Muscle of back (tissue), 3 donors: ENCODE measurements at regions not wholly inside any gene's neighbourhood (a gene's known extent, or its start where the extent isn't known, plus 50 kb on each side); places are given as distances from the start of the nearest gene placed in this dataset.

Source experiments
- DNase-seq, 3 donors: peaks; one replicate each; pipeline versions ENCODE4 v3.0.0 to v3.0.0-alpha.2; 2013

- no peak for DNase-seq
Measured at GRCh38 chr20:10724449-10725173, 50.8 kb upstream of the JAG1 start.

DNA sequence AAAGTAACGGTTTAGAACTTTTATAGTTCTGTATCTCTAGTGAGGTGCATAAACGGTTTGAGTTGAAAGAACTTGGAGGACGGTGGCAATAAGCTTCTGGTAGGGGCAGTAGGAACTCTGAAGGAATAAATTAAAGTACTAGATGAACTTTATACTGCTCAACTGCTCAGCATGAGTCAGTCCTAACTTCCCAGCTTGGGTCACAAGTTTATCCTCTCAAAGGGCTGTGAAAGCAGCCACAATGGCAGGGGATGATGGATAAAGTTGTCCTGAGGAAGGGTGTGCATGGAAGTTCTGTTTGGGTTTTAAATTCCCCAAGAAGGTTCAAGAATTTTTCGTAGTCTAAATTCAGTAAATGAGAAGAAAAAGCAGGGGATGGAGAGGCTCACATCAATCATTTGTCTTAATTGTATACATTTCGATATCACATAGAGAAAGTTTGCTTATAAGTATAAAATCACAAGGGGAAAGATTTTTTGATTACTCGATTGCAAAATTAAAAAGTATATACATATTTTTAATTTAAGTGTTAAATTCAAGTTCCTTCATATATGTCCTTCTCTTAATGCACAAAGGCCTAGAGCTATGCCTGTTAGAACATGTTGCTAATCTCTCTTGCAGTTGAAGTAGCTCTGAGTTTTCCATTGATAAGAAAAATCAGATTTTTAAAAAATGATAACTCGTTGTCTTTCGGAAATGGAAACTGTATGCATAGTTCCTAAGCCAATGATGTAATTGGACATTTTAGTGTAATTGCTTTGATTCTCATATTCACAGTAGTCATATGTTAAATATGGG lies 55.3 kb upstream of the JAG1 start:
- DNase-seq = no peak

DNA sequence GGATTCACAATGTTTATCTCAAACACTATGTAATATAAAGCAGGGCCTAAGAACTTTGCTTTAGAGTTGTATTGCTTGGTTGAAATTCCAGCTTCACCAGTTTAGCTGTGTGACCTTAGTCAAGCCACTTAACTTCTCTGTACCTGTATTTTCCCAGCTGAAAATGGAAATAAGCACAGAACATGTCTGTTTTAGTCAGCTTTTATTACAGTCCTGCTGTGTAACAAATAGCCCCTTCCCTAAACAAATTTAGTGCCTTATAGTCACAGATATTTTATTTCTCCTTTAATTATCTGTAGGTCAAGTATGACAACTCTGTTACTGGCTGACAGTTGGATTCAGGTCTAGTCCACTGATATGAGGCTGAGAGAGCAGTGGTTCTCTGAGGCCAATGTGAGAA lies 56.0 kb upstream of the JAG1 start:
- DNase-seq = no peak

DNA sequence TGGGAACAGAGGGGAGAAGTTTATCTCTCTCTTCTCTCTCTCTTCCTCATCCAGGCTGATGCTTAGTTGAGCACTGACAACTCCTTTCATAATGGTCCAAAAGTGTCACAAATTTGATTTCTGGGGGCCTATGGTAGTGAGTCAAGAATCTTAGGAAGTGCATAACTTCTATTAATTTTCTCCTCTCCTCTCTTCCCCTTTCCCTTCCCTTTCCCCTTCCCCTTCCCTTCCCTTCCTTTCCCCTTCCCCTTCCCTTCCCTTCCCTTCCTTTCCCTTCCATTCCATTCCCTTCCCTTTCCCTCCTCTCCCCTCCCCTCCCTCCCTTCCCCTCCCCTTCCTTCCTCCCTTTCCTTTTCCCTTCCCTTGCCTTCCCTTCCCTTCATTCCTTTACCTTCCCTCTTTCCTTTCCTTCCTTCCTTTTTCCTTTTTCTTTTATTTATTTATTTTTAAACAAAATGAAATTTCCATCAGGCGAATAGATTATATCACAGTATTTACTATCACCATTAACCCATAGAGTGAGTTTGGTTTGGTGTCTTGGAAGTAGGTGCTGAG lies 56.9 kb upstream of the JAG1 start:
- no peak for DNase-seq

GRCh38 chr20:10731190-10731965 lies 57.6 kb upstream of the JAG1 start:
- no peak for DNase-seq

- no peak for DNase-seq
Measured at GRCh38 chr20:10733122-10733521, 59.3 kb upstream of the JAG1 start.

DNA sequence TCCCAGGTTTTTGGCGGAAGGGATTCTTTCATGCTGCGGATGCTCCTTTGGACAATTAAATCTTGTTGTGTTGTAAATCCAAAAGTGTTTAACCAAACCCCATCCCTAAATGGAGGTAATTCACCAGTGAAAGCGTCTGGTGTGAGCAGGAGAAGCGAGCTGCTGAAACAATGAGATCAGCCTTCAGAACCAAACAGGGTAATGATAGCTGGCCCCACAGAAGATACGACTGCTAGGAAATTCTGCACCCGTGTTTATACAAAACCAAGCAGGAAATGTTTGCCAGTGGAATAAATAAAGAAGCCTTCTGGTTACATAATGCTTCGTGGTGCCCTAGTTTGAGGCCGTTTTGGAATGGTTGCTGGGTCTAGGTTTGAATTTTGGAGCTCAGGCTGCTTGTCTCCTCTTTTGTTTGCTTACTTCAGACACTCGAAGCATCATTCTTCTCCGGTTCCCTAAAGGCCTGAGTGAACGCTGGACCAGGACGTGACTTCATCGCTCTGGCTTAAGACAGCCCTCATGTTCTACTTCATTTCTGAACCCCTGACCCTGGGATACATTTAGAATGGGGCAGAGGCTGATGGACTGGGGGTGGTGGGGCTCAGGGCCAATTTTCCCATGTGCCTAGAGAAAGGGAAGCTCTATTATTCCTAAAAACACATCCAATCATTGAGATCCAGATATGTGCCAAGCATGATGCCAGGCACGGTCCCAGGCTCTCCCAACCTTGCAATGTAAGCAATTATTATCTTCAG lies 61.6 kb upstream of the JAG1 start:
- DNase-seq = no peak

- DNase-seq = no peak
Measured at GRCh38 chr20:10739134-10739533, 65.3 kb upstream of the JAG1 start.

- peak in 1 of 3 donors; percentile 41 for DNase-seq
Measured at GRCh38 chr20:10739566-10739965, 65.8 kb upstream of the JAG1 start.

- peak in 1 of 3 donors; percentile 37 for DNase-seq
Measured at GRCh38 chr20:10741060-10741459, 67.3 kb upstream of the JAG1 start.

- DNase-seq = no peak
Measured at GRCh38 chr20:10745790-10746189, 72.0 kb upstream of the JAG1 start.

DNA sequence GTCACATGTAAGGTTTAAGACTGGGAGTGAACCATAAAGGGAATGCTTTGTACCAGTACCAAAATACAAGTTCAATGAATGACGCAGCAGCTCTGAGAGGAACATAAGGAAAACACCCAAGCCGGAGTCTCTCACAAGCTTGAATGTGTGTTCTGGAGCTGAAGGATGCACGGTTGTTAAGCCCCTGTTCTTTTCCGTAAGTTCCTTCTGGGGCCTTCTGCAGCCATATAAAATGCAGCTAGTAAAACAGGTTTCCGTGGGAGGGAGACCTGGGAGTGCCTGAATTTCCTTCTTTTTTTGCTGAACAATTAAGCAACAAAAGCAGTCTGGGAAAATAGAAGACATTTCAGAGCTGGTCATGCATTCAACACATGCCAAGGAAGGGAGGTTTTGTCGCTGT lies 73.2 kb upstream of the JAG1 start:
- DNase-seq = no peak

DNA sequence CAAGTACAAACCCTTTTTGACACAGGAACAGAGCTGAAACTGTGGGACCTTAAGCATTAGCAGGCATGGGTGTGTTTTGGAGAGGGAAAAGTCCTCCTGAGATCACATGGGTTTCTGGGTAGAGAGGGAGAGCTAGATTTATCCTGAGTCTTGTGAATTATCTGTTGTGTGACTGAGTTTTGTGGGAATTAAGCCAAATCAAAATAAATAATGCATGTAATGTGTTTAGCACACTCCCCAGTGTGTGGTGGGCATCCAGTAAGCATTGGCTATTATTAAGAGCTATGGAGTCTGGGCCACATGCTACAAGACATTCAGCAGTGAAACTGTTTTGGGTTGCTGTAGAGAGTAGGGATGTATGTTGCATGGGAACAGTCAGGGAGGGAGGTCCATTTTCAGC lies 75.3 kb upstream of the JAG1 start:
- DNase-seq = no peak

DNA sequence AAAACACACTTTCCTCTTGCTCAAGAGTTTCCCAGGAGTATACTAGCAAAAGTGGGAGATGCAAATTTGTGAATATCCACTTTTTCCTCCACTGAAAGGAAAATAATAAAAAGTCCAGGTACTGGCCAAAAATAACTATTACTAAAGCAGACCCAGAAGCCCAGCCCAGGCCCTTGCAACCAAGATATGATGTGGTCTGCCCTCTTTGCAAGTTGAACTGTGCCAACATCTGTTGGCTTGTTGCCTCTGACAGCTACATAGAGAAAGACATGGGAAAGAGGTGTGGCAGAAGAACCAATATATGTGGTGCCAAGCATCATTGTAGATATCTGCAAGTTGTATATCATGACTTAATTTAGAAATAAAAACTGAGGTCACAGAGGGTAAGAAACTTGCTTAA lies 78.4 kb upstream of the JAG1 start:
- no peak for DNase-seq

DNA sequence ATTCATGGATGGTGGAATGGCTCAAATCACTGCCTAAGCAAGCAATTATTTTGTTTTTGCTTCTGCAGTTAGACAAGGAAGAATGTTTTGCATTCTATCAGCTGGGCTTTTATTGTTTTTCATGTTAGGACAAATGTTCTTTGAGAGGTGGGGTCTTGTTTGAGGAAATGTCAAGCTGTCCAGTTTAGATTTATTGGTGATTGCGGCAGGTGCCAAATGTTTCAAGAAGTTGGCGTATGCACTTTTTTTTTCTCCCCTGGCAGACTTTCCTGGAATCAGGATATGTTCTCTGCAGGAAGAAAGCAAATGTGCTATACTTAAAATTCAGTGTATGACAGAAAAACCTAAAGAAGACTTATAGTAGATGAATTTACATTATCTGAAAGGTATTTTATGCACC lies 81.0 kb upstream of the JAG1 start:
- DNase-seq = peak in 1 of 3 donors; percentile 38

- DNase-seq = no peak
Measured at GRCh38 chr20:10758446-10758845, 84.6 kb upstream of the JAG1 start.

- peak in 1 of 3 donors; percentile 12 for DNase-seq
Measured at GRCh38 chr20:10761232-10761631, 87.4 kb upstream of the JAG1 start.

GRCh38 chr20:10761786-10762185 lies 88.0 kb upstream of the JAG1 start:
- no peak for DNase-seq

DNA sequence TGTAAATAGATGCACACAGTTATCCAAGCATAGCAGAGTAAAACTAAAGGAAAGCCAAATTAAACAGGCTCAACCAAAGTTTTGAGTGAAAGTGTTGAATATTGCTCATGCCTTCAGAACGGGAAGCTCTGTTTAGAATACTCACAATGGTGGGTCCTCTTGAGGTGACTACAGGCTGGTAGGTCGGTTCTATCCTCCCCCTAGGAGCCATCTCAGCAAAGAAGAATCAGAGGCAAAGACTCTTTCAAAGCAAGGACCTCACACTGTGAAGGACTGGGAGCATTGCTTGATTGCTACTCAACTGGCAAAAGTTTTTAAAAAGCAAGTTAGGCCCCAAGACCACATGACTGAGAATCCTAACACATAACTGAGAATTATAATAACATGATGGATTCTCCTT lies 88.4 kb upstream of the JAG1 start:
- no peak for DNase-seq

GRCh38 chr20:10763112-10763511 lies 89.3 kb upstream of the JAG1 start:
- no peak for DNase-seq

- no peak for DNase-seq
Measured at GRCh38 chr20:10769700-10770099, 95.9 kb upstream of the JAG1 start.

- no peak for DNase-seq
Measured at GRCh38 chr20:10770753-10771152, 97.0 kb upstream of the JAG1 start.
